Stomach (tissue), 4 donors: ENCODE measurements at regions not wholly inside any gene's neighbourhood (a gene's known extent, or its start where the extent isn't known, plus 50 kb on each side); places are given as distances from the start of the nearest gene placed in this dataset.

Experiments
- CTCF ChIP-seq, 7 experiments: fragments of 450-650 bp in 4 of 7; fragments of 200-600 bp in 3 of 7; sonication (generic) in 3 of 7; IDR thresholded peaks; one replicate each; pipeline ENCODE4 v1.5.1; 2016 to 2019; ENCODE audit warnings: antibody characterized with exemption in 7 of 7, control low read depth in 2 of 7, mild to moderate bottlenecking in 1 of 7
- EP300 ChIP-seq: sonication (generic); formaldehyde crosslinking; IDR thresholded peaks from one replicate; pipeline ENCODE4 v1.6.1; 2017; ENCODE audit warnings: antibody characterized with exemption

GRCh38 chr7:42987648-42988214 is 55.6 kb downstream of the MRPL32 start:
- TF ChIP-seq CTCF (IDR thresholded peaks at IDR 0.05) (no peak), EP300 (no peak)
